HEK293 (cell line): ENCODE measurements at regions not wholly inside any gene's neighbourhood (a gene's known extent, or its start where the extent isn't known, plus 50 kb on each side); places are given as distances from the start of the nearest gene placed in this dataset.

Source experiments
- CTCF ChIA-PET: fragments of 350-600 bp; formaldehyde crosslinking; extraction: SDS; loops from one replicate; lab custom pipeline; 2021; ENCODE audit warnings: antibody characterized with exemption; lab: Yijun Ruan, JAX
- POLR2A ChIA-PET: fragments of 300-600 bp; formaldehyde crosslinking; extraction: SDS; loops from one replicate; lab custom pipeline; 2020; ENCODE audit warnings: antibody characterized with exemption, inconsistent platforms; lab: Yijun Ruan, JAX
- H3K27ac ChIP-seq: fragments of 200-500 bp; sonication (Bioruptor generic); 2 replicates; pipeline ENCODE4 v1.5.1; 2014; ENCODE audit warnings: low read depth, low read length, control low read depth, inconsistent platforms; ENCODE audit errors: extremely low read depth
- H3K36me3 ChIP-seq, 2 experiments: fragments of 200-500 bp in 1 of 2; sonication (Bioruptor generic) in 1 of 2; 1 replicate in 1 of 2; 2 replicates in 1 of 2; pipeline ENCODE4 v1.5.1; 2014 to 2017; ENCODE audit warnings: inconsistent platforms in 2 of 2, low read length in 2 of 2; ENCODE audit not compliant: control insufficient read depth in 2 of 2, insufficient read depth in 1 of 2
- H3K4me1 ChIP-seq: fragments of 200-500 bp; sonication (Bioruptor generic); 2 replicates; pipeline ENCODE4 v1.5.1; 2014; ENCODE audit warnings: mild to moderate bottlenecking, low read length, inconsistent platforms; ENCODE audit not compliant: control insufficient read depth, insufficient read depth
- H3K4me3 ChIP-seq: 2 replicates; pipeline ENCODE4 v1.5.1; 2011; ENCODE audit warnings: low read depth, mild to moderate bottlenecking, control low read depth, low read length, moderate library complexity
- H3K9me3 ChIP-seq: fragments of 200-500 bp; sonication (Bioruptor generic); 2 replicates; pipeline ENCODE4 v1.5.1; 2014; ENCODE audit warnings: low read depth, low read length, inconsistent platforms; ENCODE audit not compliant: control insufficient read depth, insufficient read depth
- EGR2 ChIP-seq: fragments of 450-650 bp; formaldehyde crosslinking; IDR thresholded peaks from 2 replicates; pipeline ENCODE4 v1.5.1; 2016; ENCODE audit warnings: low read depth, missing biosample characterization, missing genetic modification characterization
- IKZF3 ChIP-seq: fragments of 450-650 bp; IDR thresholded peaks from 2 replicates; pipeline ENCODE4 v1.5.0; 2018; ENCODE audit warnings: missing biosample characterization, mild to moderate bottlenecking, missing genetic modification characterization, moderate library complexity
- KLF1 ChIP-seq: fragments of 450-650 bp; formaldehyde crosslinking; IDR thresholded peaks from 2 replicates; pipeline ENCODE4 v1.5.1; 2016; ENCODE audit warnings: missing biosample characterization, missing genetic modification characterization
- KLF7 ChIP-seq: fragments of 450-650 bp; formaldehyde crosslinking; IDR thresholded peaks from 2 replicates; pipeline ENCODE4 v1.5.1; 2016; ENCODE audit warnings: missing biosample characterization, missing genetic modification characterization, borderline replicate concordance
- KLF9 ChIP-seq: fragments of 450-650 bp; formaldehyde crosslinking; IDR thresholded peaks from 2 replicates; pipeline ENCODE4 v1.5.1; 2016; ENCODE audit warnings: missing biosample characterization, missing genetic modification characterization, low read depth
- SP2 ChIP-seq: fragments of 450-650 bp; formaldehyde crosslinking; IDR thresholded peaks from 2 replicates; pipeline ENCODE4 v1.5.1; 2016; ENCODE audit warnings: missing biosample characterization, missing genetic modification characterization
- ZNF138 ChIP-seq: fragments of 450-650 bp; formaldehyde crosslinking; IDR thresholded peaks from 2 replicates; pipeline ENCODE4 v1.5.1; 2016; ENCODE audit warnings: missing biosample characterization, missing genetic modification characterization, borderline replicate concordance
- ZNF169 ChIP-seq: fragments of 450-650 bp; formaldehyde crosslinking; IDR thresholded peaks from 2 replicates; pipeline ENCODE4 v1.5.1; 2016; ENCODE audit warnings: missing biosample characterization, missing genetic modification characterization
- ZNF433 ChIP-seq: fragments of 450-650 bp; formaldehyde crosslinking; IDR thresholded peaks from 2 replicates; pipeline ENCODE4 v1.5.1; 2016; ENCODE audit warnings: missing biosample characterization, missing genetic modification characterization, low read depth
- ZNF510 ChIP-seq: fragments of 450-650 bp; formaldehyde crosslinking; IDR thresholded peaks from 2 replicates; pipeline ENCODE4 v1.5.1; 2018; ENCODE audit warnings: mild to moderate bottlenecking, missing genetic modification characterization, missing biosample characterization; ENCODE audit not compliant: insufficient replicate concordance
- ZNF521 ChIP-seq: fragments of 450-650 bp; formaldehyde crosslinking; IDR thresholded peaks from 2 replicates; pipeline ENCODE4 v1.5.1; 2017; ENCODE audit warnings: missing biosample characterization, mild to moderate bottlenecking, missing genetic modification characterization
- ZNF544 ChIP-seq: fragments of 450-650 bp; formaldehyde crosslinking; IDR thresholded peaks from 2 replicates; pipeline ENCODE4 v1.5.0; 2017; ENCODE audit warnings: missing biosample characterization, missing genetic modification characterization
- ZNF701 ChIP-seq: fragments of 450-650 bp; formaldehyde crosslinking; IDR thresholded peaks from 2 replicates; pipeline ENCODE4 v1.5.1; 2016; ENCODE audit warnings: missing biosample characterization, missing genetic modification characterization
- ZNF791 ChIP-seq: fragments of 450-650 bp; formaldehyde crosslinking; IDR thresholded peaks from 2 replicates; pipeline ENCODE4 v1.5.1; 2016; ENCODE audit warnings: missing biosample characterization, missing genetic modification characterization
- TF ChIP-seq, protein P1 (sequence below): fragments of 450-650 bp; formaldehyde crosslinking; IDR thresholded peaks from 2 replicates; pipeline ENCODE4 v1.5.1; 2016; ENCODE audit warnings: missing biosample characterization, missing genetic modification characterization
- TF ChIP-seq, protein P2 (sequence below): fragments of 450-650 bp; formaldehyde crosslinking; IDR thresholded peaks from 2 replicates; pipeline ENCODE4 v1.5.1; 2016; ENCODE audit warnings: missing biosample characterization, missing genetic modification characterization
- TF ChIP-seq, protein P3 (sequence below): fragments of 450-650 bp; formaldehyde crosslinking; IDR thresholded peaks from 2 replicates; pipeline ENCODE4 v1.5.1; 2017; ENCODE audit warnings: missing biosample characterization, missing genetic modification characterization
- TF ChIP-seq, protein P4 (sequence below): fragments of 450-650 bp; formaldehyde crosslinking; IDR thresholded peaks from 2 replicates; pipeline ENCODE4 v1.5.0; 2017; ENCODE audit warnings: missing biosample characterization, missing genetic modification characterization, borderline replicate concordance
- TF ChIP-seq, protein P5 (sequence below): fragments of 450-650 bp; IDR thresholded peaks from 2 replicates; pipeline ENCODE4 v1.5.1; 2018; ENCODE audit warnings: missing biosample characterization, mild to moderate bottlenecking, missing genetic modification characterization
- TF ChIP-seq, protein P6 (sequence below): fragments of 450-650 bp; formaldehyde crosslinking; IDR thresholded peaks from 2 replicates; pipeline ENCODE4 v1.5.1; 2016; ENCODE audit warnings: missing biosample characterization, missing genetic modification characterization
- TF ChIP-seq, protein P7 (sequence below): fragments of 450-650 bp; formaldehyde crosslinking; IDR thresholded peaks from 2 replicates; pipeline ENCODE4 v1.5.1; 2017; ENCODE audit warnings: missing biosample characterization, missing genetic modification characterization

DNA sequence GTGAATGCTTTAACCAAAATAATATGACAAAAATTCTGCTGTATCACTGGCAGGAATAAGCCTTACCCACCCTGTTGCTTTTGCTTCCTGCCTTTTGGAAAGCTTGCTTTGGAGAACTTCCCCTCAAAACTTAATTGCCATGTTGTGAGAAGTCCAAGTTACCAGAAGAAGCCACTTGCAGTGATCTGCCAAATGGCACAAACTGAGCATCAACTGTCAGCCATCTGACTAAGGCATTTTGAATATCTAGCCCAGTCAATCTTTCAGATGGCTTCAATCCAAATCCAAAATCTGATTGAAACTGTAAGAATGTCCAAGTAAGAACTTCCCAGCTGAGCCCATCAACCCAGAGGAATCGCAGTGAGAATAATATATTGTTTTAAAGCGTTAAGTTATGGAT is 216.5 kb upstream of the ZC3H15 start:
- CTCF ChIA-PET = no interaction called here
- TF ChIP-seq KLF1 (tag by site-specific recombination) (no peak), SP2 (tag by site-specific recombination) (no peak), ZNF521 (no peak), ZNF433 (tag by site-specific recombination) (no peak), KLF9 (tag by site-specific recombination) (no peak), ZNF791 (tag by site-specific recombination) (no peak)
- TF ChIP-seq, protein P1, sequence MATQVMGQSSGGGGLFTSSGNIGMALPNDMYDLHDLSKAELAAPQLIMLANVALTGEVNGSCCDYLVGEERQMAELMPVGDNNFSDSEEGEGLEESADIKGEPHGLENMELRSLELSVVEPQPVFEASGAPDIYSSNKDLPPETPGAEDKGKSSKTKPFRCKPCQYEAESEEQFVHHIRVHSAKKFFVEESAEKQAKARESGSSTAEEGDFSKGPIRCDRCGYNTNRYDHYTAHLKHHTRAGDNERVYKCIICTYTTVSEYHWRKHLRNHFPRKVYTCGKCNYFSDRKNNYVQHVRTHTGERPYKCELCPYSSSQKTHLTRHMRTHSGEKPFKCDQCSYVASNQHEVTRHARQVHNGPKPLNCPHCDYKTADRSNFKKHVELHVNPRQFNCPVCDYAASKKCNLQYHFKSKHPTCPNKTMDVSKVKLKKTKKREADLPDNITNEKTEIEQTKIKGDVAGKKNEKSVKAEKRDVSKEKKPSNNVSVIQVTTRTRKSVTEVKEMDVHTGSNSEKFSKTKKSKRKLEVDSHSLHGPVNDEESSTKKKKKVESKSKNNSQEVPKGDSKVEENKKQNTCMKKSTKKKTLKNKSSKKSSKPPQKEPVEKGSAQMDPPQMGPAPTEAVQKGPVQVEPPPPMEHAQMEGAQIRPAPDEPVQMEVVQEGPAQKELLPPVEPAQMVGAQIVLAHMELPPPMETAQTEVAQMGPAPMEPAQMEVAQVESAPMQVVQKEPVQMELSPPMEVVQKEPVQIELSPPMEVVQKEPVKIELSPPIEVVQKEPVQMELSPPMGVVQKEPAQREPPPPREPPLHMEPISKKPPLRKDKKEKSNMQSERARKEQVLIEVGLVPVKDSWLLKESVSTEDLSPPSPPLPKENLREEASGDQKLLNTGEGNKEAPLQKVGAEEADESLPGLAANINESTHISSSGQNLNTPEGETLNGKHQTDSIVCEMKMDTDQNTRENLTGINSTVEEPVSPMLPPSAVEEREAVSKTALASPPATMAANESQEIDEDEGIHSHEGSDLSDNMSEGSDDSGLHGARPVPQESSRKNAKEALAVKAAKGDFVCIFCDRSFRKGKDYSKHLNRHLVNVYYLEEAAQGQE = no peak
- TF ChIP-seq, protein P2, sequence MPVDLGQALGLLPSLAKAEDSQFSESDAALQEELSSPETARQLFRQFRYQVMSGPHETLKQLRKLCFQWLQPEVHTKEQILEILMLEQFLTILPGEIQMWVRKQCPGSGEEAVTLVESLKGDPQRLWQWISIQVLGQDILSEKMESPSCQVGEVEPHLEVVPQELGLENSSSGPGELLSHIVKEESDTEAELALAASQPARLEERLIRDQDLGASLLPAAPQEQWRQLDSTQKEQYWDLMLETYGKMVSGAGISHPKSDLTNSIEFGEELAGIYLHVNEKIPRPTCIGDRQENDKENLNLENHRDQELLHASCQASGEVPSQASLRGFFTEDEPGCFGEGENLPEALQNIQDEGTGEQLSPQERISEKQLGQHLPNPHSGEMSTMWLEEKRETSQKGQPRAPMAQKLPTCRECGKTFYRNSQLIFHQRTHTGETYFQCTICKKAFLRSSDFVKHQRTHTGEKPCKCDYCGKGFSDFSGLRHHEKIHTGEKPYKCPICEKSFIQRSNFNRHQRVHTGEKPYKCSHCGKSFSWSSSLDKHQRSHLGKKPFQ (tag by site-specific recombination) = no peak
- TF ChIP-seq, protein P3, sequence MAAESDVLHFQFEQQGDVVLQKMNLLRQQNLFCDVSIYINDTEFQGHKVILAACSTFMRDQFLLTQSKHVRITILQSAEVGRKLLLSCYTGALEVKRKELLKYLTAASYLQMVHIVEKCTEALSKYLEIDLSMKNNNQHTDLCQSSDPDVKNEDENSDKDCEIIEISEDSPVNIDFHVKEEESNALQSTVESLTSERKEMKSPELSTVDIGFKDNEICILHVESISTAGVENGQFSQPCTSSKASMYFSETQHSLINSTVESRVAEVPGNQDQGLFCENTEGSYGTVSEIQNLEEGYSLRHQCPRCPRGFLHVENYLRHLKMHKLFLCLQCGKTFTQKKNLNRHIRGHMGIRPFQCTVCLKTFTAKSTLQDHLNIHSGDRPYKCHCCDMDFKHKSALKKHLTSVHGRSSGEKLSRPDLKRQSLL (tag by site-specific recombination) = no peak
- TF ChIP-seq, protein P4, sequence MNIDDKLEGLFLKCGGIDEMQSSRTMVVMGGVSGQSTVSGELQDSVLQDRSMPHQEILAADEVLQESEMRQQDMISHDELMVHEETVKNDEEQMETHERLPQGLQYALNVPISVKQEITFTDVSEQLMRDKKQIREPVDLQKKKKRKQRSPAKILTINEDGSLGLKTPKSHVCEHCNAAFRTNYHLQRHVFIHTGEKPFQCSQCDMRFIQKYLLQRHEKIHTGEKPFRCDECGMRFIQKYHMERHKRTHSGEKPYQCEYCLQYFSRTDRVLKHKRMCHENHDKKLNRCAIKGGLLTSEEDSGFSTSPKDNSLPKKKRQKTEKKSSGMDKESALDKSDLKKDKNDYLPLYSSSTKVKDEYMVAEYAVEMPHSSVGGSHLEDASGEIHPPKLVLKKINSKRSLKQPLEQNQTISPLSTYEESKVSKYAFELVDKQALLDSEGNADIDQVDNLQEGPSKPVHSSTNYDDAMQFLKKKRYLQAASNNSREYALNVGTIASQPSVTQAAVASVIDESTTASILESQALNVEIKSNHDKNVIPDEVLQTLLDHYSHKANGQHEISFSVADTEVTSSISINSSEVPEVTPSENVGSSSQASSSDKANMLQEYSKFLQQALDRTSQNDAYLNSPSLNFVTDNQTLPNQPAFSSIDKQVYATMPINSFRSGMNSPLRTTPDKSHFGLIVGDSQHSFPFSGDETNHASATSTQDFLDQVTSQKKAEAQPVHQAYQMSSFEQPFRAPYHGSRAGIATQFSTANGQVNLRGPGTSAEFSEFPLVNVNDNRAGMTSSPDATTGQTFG = no peak
- POLR2A ChIA-PET = no interaction called here
- Histone ChIP-seq H3K4me3 (no peak overlapping the region), H3K9me3 (no peaks in the 10 kb centered on the region), H3K36me3 (no peaks in the 10 kb centered on the region), H3K27ac (no peak overlapping the region), H3K4me1 (no peaks in the 10 kb centered on the region)

DNA sequence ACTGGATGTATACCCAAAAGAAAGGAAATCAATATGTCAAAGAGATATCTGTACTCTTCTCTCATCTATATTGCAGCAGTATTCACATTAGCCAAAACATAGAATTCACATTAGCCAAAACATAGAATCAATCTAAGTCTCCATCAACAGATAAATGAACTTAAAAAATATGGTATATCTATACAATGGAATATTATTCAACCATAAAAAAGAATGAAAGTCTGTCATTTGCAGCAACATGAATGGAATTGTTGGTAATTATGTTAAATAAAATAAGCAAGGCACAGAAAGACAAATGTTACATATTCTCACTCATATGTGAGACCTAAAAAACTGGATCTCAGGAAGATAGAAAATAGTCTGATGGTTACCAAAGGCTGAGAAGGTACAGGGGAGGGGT is 212.1 kb upstream of the ZC3H15 start:
- POLR2A ChIA-PET = no interaction called here

More for the DNA sequence above, 212.1 kb upstream of the ZC3H15 start:
- CTCF ChIA-PET = no interaction called here
- TF ChIP-seq ZNF544 (tag by site-specific recombination) (no peak), KLF7 (tag by site-specific recombination) (no peak), IKZF3 (tag by site-specific recombination) (no peak), ZNF510 (tag by site-specific recombination) (no peak), ZNF701 (no peak), SP2 (tag by site-specific recombination) (no peak), EGR2 (tag by site-specific recombination) (no peak), ZNF169 (tag by site-specific recombination) (no peak), ZNF138 (tag by site-specific recombination) (no peak)
- TF ChIP-seq, protein P5, sequence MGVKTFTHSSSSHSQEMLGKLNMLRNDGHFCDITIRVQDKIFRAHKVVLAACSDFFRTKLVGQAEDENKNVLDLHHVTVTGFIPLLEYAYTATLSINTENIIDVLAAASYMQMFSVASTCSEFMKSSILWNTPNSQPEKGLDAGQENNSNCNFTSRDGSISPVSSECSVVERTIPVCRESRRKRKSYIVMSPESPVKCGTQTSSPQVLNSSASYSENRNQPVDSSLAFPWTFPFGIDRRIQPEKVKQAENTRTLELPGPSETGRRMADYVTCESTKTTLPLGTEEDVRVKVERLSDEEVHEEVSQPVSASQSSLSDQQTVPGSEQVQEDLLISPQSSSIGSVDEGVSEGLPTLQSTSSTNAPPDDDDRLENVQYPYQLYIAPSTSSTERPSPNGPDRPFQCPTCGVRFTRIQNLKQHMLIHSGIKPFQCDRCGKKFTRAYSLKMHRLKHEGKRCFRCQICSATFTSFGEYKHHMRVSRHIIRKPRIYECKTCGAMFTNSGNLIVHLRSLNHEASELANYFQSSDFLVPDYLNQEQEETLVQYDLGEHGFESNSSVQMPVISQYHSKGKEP (tag by site-specific recombination) = no peak
- TF ChIP-seq, protein P6, sequence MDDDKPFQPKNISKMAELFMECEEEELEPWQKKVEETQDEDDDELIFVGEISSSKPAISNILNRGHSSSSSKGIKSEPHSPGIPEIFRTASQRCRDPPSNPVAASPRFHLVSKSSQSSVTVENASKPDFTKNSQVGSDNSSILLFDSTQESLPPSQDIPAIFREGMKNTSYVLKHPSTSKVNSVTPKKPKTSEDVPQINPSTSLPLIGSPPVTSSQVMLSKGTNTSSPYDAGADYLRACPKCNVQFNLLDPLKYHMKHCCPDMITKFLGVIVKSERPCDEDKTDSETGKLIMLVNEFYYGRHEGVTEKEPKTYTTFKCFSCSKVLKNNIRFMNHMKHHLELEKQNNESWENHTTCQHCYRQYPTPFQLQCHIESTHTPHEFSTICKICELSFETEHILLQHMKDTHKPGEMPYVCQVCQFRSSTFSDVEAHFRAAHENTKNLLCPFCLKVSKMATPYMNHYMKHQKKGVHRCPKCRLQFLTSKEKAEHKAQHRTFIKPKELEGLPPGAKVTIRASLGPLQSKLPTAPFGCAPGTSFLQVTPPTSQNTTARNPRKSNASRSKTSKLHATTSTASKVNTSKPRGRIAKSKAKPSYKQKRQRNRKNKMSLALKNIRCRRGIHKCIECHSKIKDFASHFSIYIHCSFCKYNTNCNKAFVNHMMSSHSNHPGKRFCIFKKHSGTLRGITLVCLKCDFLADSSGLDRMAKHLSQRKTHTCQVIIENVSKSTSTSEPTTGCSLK (tag by site-specific recombination) = no peak
- TF ChIP-seq, protein P7, sequence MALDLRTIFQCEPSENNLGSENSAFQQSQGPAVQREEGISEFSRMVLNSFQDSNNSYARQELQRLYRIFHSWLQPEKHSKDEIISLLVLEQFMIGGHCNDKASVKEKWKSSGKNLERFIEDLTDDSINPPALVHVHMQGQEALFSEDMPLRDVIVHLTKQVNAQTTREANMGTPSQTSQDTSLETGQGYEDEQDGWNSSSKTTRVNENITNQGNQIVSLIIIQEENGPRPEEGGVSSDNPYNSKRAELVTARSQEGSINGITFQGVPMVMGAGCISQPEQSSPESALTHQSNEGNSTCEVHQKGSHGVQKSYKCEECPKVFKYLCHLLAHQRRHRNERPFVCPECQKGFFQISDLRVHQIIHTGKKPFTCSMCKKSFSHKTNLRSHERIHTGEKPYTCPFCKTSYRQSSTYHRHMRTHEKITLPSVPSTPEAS (tag by site-specific recombination) = no peak
- Histone ChIP-seq H3K4me3 (no peak overlapping the region), H3K36me3 (no peaks in the 10 kb centered on the region), H3K4me1 (no peaks in the 10 kb centered on the region), H3K9me3 (no peaks in the 10 kb centered on the region), H3K27ac (no peak overlapping the region)
